ENCODE measurements at regions not wholly inside any gene's neighbourhood (a gene's known extent, or its start where the extent isn't known, plus 50 kb on each side); places are given as distances from the start of the nearest gene placed in this dataset.

GRCh38 chr1:190752131-190752530, 274.5 kb upstream of the BRINP3 start:
- DNase-seq (no peak), FAIRE-seq (no peak)
- intact Hi-C loops (cut with DNase I): no loop called here
- Histone ChIP-seq H3K36me3 (ENCODE audit: control insufficient read depth in 2 of 3, insufficient read depth in 3 of 3, low read length in 3 of 3) (no peaks in the 10 kb centered on the region), H3K27ac (ENCODE audit: low read depth in 2 of 2, low read length in 2 of 2) (no peak overlapping the region), H3K9me3 (ENCODE audit: control insufficient read depth in 2 of 3, insufficient read depth in 1 of 3, low read length in 3 of 3) (no peaks in the 10 kb centered on the region), H3K9ac (ENCODE audit: low read length in 3 of 3) (no peak overlapping the region), H3K4me3 (ENCODE audit: low read length in 3 of 3) (no peak overlapping the region), H3K27me3 (ENCODE audit: control insufficient read depth, insufficient read depth, low read length) (no peaks in the 10 kb centered on the region), H3K4me1 (ENCODE audit: control insufficient read depth in 2 of 3, insufficient read depth in 2 of 3, low read depth in 1 of 3, low read length in 3 of 3) (no peaks in the 10 kb centered on the region)
- TF ChIP-seq, protein P1, sequence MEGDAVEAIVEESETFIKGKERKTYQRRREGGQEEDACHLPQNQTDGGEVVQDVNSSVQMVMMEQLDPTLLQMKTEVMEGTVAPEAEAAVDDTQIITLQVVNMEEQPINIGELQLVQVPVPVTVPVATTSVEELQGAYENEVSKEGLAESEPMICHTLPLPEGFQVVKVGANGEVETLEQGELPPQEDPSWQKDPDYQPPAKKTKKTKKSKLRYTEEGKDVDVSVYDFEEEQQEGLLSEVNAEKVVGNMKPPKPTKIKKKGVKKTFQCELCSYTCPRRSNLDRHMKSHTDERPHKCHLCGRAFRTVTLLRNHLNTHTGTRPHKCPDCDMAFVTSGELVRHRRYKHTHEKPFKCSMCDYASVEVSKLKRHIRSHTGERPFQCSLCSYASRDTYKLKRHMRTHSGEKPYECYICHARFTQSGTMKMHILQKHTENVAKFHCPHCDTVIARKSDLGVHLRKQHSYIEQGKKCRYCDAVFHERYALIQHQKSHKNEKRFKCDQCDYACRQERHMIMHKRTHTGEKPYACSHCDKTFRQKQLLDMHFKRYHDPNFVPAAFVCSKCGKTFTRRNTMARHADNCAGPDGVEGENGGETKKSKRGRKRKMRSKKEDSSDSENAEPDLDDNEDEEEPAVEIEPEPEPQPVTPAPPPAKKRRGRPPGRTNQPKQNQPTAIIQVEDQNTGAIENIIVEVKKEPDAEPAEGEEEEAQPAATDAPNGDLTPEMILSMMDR (IDR thresholded peaks at IDR 0.05; ENCODE audit: borderline replicate concordance, extremely low read depth, insufficient read depth): no peak

- DNase-seq (peak in 2 of 5 donors; percentile 19 to 37), FAIRE-seq (no peak)
- Histone ChIP-seq H3K27ac (ENCODE audit: low read depth in 2 of 2, low read length in 2 of 2) (no peak overlapping the region), H3K9me3 (ENCODE audit: control insufficient read depth in 2 of 3, insufficient read depth in 1 of 3, low read length in 3 of 3) (no peaks in the 10 kb centered on the region), H3K9ac (ENCODE audit: low read length in 3 of 3) (no peak overlapping the region), H3K36me3 (ENCODE audit: control insufficient read depth in 2 of 3, insufficient read depth in 3 of 3, low read length in 3 of 3) (no peaks in the 10 kb centered on the region), H3K4me1 (ENCODE audit: control insufficient read depth in 2 of 3, insufficient read depth in 2 of 3, low read depth in 1 of 3, low read length in 3 of 3) (no peaks in the 10 kb centered on the region), H3K4me3 (ENCODE audit: low read length in 3 of 3) (no peak overlapping the region), H3K27me3 (ENCODE audit: control insufficient read depth, insufficient read depth, low read length) (no peaks in the 10 kb centered on the region)
- TF ChIP-seq, protein P1 (IDR thresholded peaks at IDR 0.05; ENCODE audit: borderline replicate concordance, extremely low read depth, insufficient read depth): no peak
- intact Hi-C loops (cut with DNase I): no loop called here
Measured at GRCh38 chr1:190754666-190755065, 277.0 kb upstream of the BRINP3 start.

DNA sequence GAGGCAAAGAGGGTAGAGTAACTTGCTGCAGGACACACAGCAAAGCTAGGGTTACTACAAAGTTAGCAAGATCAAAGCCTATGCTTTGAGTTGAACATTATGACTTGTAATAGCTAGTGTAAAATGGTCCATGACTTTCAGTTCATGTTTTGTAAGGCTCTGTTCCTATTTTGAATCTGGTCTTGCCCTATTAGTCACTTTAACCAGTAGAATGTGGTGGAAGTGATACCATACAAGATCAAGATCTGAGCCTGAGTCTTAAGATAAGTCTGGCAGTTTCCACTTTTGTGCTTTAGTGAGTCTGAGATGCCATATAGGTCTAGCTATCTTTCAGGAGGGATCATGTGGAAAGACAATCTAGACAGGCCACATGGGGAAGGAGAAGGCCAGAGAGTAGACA, 282.1 kb upstream of the BRINP3 start:
- Histone ChIP-seq H3K9ac (ENCODE audit: low read length in 3 of 3) (no peak overlapping the region), H3K27ac (ENCODE audit: low read depth in 2 of 2, low read length in 2 of 2) (no peak overlapping the region), H3K4me3 (ENCODE audit: low read length in 3 of 3) (no peak overlapping the region), H3K36me3 (ENCODE audit: control insufficient read depth in 2 of 3, insufficient read depth in 3 of 3, low read length in 3 of 3) (no peaks in the 10 kb centered on the region), H3K9me3 (ENCODE audit: control insufficient read depth in 2 of 3, insufficient read depth in 1 of 3, low read length in 3 of 3) (no peaks in the 10 kb centered on the region), H3K4me1 (ENCODE audit: control insufficient read depth in 2 of 3, insufficient read depth in 2 of 3, low read depth in 1 of 3, low read length in 3 of 3) (no peaks in the 10 kb centered on the region), H3K27me3 (ENCODE audit: control insufficient read depth, insufficient read depth, low read length) (no peaks in the 10 kb centered on the region)
- intact Hi-C loops (cut with DNase I): no loop called here
- TF ChIP-seq, protein P1 (IDR thresholded peaks at IDR 0.05; ENCODE audit: borderline replicate concordance, extremely low read depth, insufficient read depth): no peak
- DNase-seq (no peak), FAIRE-seq (no peak)

GRCh38 chr1:190762325-190762724, 284.7 kb upstream of the BRINP3 start:
- no peak for FAIRE-seq

More at GRCh38 chr1:190762325-190762724, 284.7 kb upstream of the BRINP3 start:
- Histone ChIP-seq H3K27ac (ENCODE audit: low read depth in 2 of 2, low read length in 2 of 2) (no peak overlapping the region), H3K4me3 (ENCODE audit: low read length in 3 of 3) (no peak overlapping the region), H3K27me3 (ENCODE audit: control insufficient read depth, insufficient read depth, low read length) (no peaks in the 10 kb centered on the region), H3K4me1 (ENCODE audit: control insufficient read depth in 2 of 3, insufficient read depth in 2 of 3, low read depth in 1 of 3, low read length in 3 of 3) (no peaks in the 10 kb centered on the region), H3K36me3 (ENCODE audit: control insufficient read depth in 2 of 3, insufficient read depth in 3 of 3, low read length in 3 of 3) (no peaks in the 10 kb centered on the region), H3K9me3 (ENCODE audit: control insufficient read depth in 2 of 3, insufficient read depth in 1 of 3, low read length in 3 of 3) (no peaks in the 10 kb centered on the region), H3K9ac (ENCODE audit: low read length in 3 of 3) (no peak overlapping the region)
- intact Hi-C loops (cut with DNase I): no loop called here
- DNase-seq: no peak
- TF ChIP-seq, protein P1 (IDR thresholded peaks at IDR 0.05; ENCODE audit: borderline replicate concordance, extremely low read depth, insufficient read depth): no peak

All from kidney (tissue), 13 donors.